SK-N-SH treated with all-trans-retinoic acid at 6 μM for 48 hours (cell line): ENCODE measurements at regions not wholly inside any gene's neighbourhood (a gene's known extent, or its start where the extent isn't known, plus 50 kb on each side); places are given as distances from the start of the nearest gene placed in this dataset.

Source experiments
- BACH2 ChIP-seq: fragments of 250-450 bp; sonication (Bioruptor Pico); IDR thresholded peaks from 2 replicates; pipeline ENCODE4 v1.9.0; 2021; ENCODE audit warnings: mild to moderate bottlenecking, borderline replicate concordance
- OSR1 ChIP-seq: fragments of 250-450 bp; sonication (Bioruptor Pico); IDR thresholded peaks from 2 replicates; pipeline ENCODE4 v1.8.0; 2022; ENCODE audit warnings: moderate library complexity, mild to moderate bottlenecking, inconsistent platforms
- SNAI2 ChIP-seq: fragments of 250-450 bp; sonication (Bioruptor Pico); IDR thresholded peaks from 2 replicates; pipeline ENCODE4 v1.5.0; 2020; ENCODE audit warnings: mild to moderate bottlenecking, moderate library complexity
- ZC3H10 ChIP-seq: fragments of 250-450 bp; sonication (Bioruptor Pico); IDR thresholded peaks from 2 replicates; pipeline ENCODE4 v1.5.1; 2021; ENCODE audit warnings: mild to moderate bottlenecking, moderate library complexity
- ZFP3 ChIP-seq: fragments of 250-450 bp; sonication (Bioruptor Pico); IDR thresholded peaks from 2 replicates; pipeline ENCODE4 v1.5.0; 2020; ENCODE audit warnings: mild to moderate bottlenecking, moderate library complexity
- ZNF8 ChIP-seq: fragments of 450-650 bp; formaldehyde crosslinking; IDR thresholded peaks from 2 replicates; pipeline ENCODE4 v1.5.0; 2020; ENCODE audit warnings: mild to moderate bottlenecking, moderate library complexity

DNA sequence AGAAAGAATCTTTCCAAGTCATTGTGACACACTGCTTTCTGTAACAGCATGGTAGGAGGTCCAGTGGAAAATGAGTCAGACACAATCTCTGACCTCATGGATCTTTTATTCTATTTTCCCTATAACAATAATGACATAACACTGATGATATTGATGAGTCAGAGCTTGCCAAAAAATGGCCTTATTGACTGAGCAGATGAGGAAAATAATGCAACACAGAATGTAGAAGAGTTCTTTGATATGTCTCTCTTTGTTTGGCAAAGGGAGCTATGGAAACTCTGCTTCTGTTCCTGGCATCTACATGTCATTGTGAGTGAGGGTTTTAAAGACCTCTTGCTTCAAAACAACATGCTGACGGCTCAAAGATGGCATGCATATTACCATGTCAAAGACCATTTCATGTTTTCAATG, 443.1 kb upstream of the ZNF608 start:
- TF ChIP-seq SNAI2 (CRISPR knock-in tag) (no peak), ZC3H10 (CRISPR knock-in tag) (no peak), OSR1 (no peak), BACH2 (CRISPR knock-in tag) (no peak), ZFP3 (CRISPR knock-in tag) (no peak), ZNF8 (CRISPR knock-in tag) (no peak)
